ENCODE measurements at regions not wholly inside any gene's neighbourhood (a gene's known extent, or its start where the extent isn't known, plus 50 kb on each side); places are given as distances from the start of the nearest gene placed in this dataset.

- TF ChIP-seq POLR2A (IDR thresholded peaks at IDR 0.05; ENCODE audit: low read depth, low read length) (no peak), TAF1 (IDR thresholded peaks at IDR 0.05; ENCODE audit: borderline replicate concordance, low read depth, low read length) (no peak), POLR2AphosphoS5 (IDR thresholded peaks at IDR 0.05; ENCODE audit: low read depth, low read length) (no peak)
Measured at GRCh38 chr2:126774290-126774689, 118.3 kb downstream of the GYPC start.

All from GM12892 (cell line).